Activated T-helper 2 cell treated with anti-CD3 and anti-CD28 coated beads, Interferon-gamma antibody, Interleukin-2, Interleukin-4, amounts not matched to agents 10 μg/mL and 5 μg/mL and 100 μg/mL, durations not matched to agents 14 hours and 24 hours and 36 hours (primary cell): ENCODE measurements at regions not wholly inside any gene's neighbourhood (a gene's known extent, or its start where the extent isn't known, plus 50 kb on each side); places are given as distances from the start of the nearest gene placed in this dataset.
"Not testable (repeated sequence)": the region's sequence is repeated elsewhere in the genome, so short reads cannot be mapped to it uniquely, and the experiment has no call there.

Experiments used
- DNase-seq: peaks from one replicate; pipeline ENCODE4 v3.0.0; 2021; ENCODE audit warnings: low spot score
- H3K27ac Mint-ChIP-seq: one replicate; pipeline ENCODE4 v1.8.0; 2021; ENCODE audit warnings: mixed read lengths
- H3K27me3 Mint-ChIP-seq: one replicate; pipeline ENCODE4 v1.8.0; 2021; ENCODE audit warnings: low read depth, mixed read lengths
- H3K36me3 Mint-ChIP-seq: one replicate; pipeline ENCODE4 v1.8.0; 2021; ENCODE audit warnings: low read depth, mixed read lengths
- H3K4me1 Mint-ChIP-seq: one replicate; pipeline ENCODE4 v1.8.0; 2021; ENCODE audit warnings: low read depth, mixed read lengths
- H3K4me3 Mint-ChIP-seq: one replicate; pipeline ENCODE4 v1.8.0; 2021; ENCODE audit warnings: low read depth, mild to moderate bottlenecking, moderate library complexity, mixed read lengths
- H3K9me3 Mint-ChIP-seq: one replicate; pipeline ENCODE4 v1.8.0; 2021; ENCODE audit warnings: mixed read lengths
- intact Hi-C: fragments of 100-400 bp; cut with micrococcal nuclease; formaldehyde crosslinking; loops from one replicate; pipeline ENCODE4 v1.15.1; 2023

GRCh38 chr12:127038152-127038551 lies 1228.8 kb upstream of the TMEM132C start:
- Mint-ChIP-seq H3K27me3 (no peaks in the 10 kb centered on the region), H3K9me3 (peaks cover 8% of the 10 kb centered on the region), H3K4me1 (no peaks in the 10 kb centered on the region), H3K4me3 (no peak overlapping the region), H3K36me3 (no peaks in the 10 kb centered on the region), H3K27ac (no peak overlapping the region)
- intact Hi-C loops: no loop called here
- DNase-seq: no peak

- no peak overlapping the region for H3K27ac Mint-ChIP-seq
- intact Hi-C loops: no loop called here
- peaks cover 8% of the 10 kb centered on the region for H3K9me3 Mint-ChIP-seq
Measured at GRCh38 chr12:127038761-127039160, 1228.2 kb upstream of the TMEM132C start.

GRCh38 chr12:127041985-127042625 lies 1224.9 kb upstream of the TMEM132C start:
- H3K4me3 Mint-ChIP-seq: no peak overlapping the region
- H3K9me3 Mint-ChIP-seq: peaks cover 8% of the 10 kb centered on the region
- intact Hi-C loops: no loop called here
- no peaks in the 10 kb centered on the region for H3K4me1 Mint-ChIP-seq
- no peaks in the 10 kb centered on the region for H3K36me3 Mint-ChIP-seq
- DNase-seq: no peak
- no peak overlapping the region for H3K27ac Mint-ChIP-seq
- H3K27me3 Mint-ChIP-seq: no peaks in the 10 kb centered on the region

More at GRCh38 chr12:127038761-127039160, 1228.2 kb upstream of the TMEM132C start:
- Mint-ChIP-seq H3K27me3 (no peaks in the 10 kb centered on the region), H3K4me3 (no peak overlapping the region), H3K4me1 (no peaks in the 10 kb centered on the region), H3K36me3 (no peaks in the 10 kb centered on the region)
- DNase-seq: no peak

- Mint-ChIP-seq H3K9me3 (peaks cover 11% of the 10 kb centered on the region), H3K27ac (no peak overlapping the region), H3K36me3 (no peaks in the 10 kb centered on the region), H3K27me3 (no peaks in the 10 kb centered on the region), H3K4me3 (no peak overlapping the region), H3K4me1 (no peaks in the 10 kb centered on the region)
- intact Hi-C loops: no loop called here
- DNase-seq: no peak
Measured at GRCh38 chr12:127043731-127044130, 1223.2 kb upstream of the TMEM132C start.

- no peak overlapping the region for H3K27ac Mint-ChIP-seq
- intact Hi-C loops: no loop called here
- DNase-seq: no peak
- H3K27me3 Mint-ChIP-seq: no peaks in the 10 kb centered on the region
- peaks cover 9% of the 10 kb centered on the region for H3K9me3 Mint-ChIP-seq
- no peaks in the 10 kb centered on the region for H3K4me1 Mint-ChIP-seq
- H3K4me3 Mint-ChIP-seq: no peak overlapping the region
- H3K36me3 Mint-ChIP-seq: no peaks in the 10 kb centered on the region
Measured at GRCh38 chr12:127044836-127045235, 1222.1 kb upstream of the TMEM132C start.

- Mint-ChIP-seq H3K27me3 (no peaks in the 10 kb centered on the region), H3K9me3 (peaks cover 7% of the 10 kb centered on the region), H3K27ac (no peak overlapping the region), H3K4me3 (no peak overlapping the region), H3K36me3 (no peaks in the 10 kb centered on the region), H3K4me1 (no peaks in the 10 kb centered on the region)
- DNase-seq: no peak
- intact Hi-C loops: no loop called here
Measured at GRCh38 chr12:127046467-127046866, 1220.5 kb upstream of the TMEM132C start.

- Mint-ChIP-seq H3K36me3 (no peaks in the 10 kb centered on the region), H3K27ac (no peak overlapping the region), H3K27me3 (no peaks in the 10 kb centered on the region), H3K4me3 (no peak overlapping the region), H3K4me1 (no peaks in the 10 kb centered on the region), H3K9me3 (peaks cover 3% of the 10 kb centered on the region)
- DNase-seq: no peak
- intact Hi-C loops: no loop called here
Measured at GRCh38 chr12:127048057-127048456, 1218.9 kb upstream of the TMEM132C start.

- DNase-seq, H3K9me3 Mint-ChIP-seq, intact Hi-C loops, H3K27me3 Mint-ChIP-seq, H3K36me3 Mint-ChIP-seq, H3K4me3 Mint-ChIP-seq, H3K27ac Mint-ChIP-seq, H3K4me1 Mint-ChIP-seq: not testable (repeated sequence)
Measured at GRCh38 chr12:127048525-127048924, 1218.4 kb upstream of the TMEM132C start.

GRCh38 chr12:127051139-127051538 lies 1215.8 kb upstream of the TMEM132C start:
- Mint-ChIP-seq H3K27ac (no peak overlapping the region), H3K4me3 (no peak overlapping the region), H3K9me3 (peaks cover 3% of the 10 kb centered on the region), H3K36me3 (no peaks in the 10 kb centered on the region), H3K4me1 (no peaks in the 10 kb centered on the region), H3K27me3 (no peaks in the 10 kb centered on the region)
- intact Hi-C loops: no loop called here
- no peak for DNase-seq

- intact Hi-C loops: no loop called here
- no peaks in the 10 kb centered on the region for H3K27me3 Mint-ChIP-seq
- H3K4me1 Mint-ChIP-seq: no peaks in the 10 kb centered on the region
- no peak for DNase-seq
- peaks cover 3% of the 10 kb centered on the region for H3K9me3 Mint-ChIP-seq
- no peak overlapping the region for H3K4me3 Mint-ChIP-seq
- no peaks in the 10 kb centered on the region for H3K36me3 Mint-ChIP-seq
- no peak overlapping the region for H3K27ac Mint-ChIP-seq
Measured at GRCh38 chr12:127052511-127053232, 1214.3 kb upstream of the TMEM132C start.

GRCh38 chr12:127054531-127054930 lies 1212.4 kb upstream of the TMEM132C start:
- no peak overlapping the region for H3K4me3 Mint-ChIP-seq
- intact Hi-C loops: no loop called here
- H3K4me1 Mint-ChIP-seq: no peaks in the 10 kb centered on the region
- H3K9me3 Mint-ChIP-seq: no peaks in the 10 kb centered on the region
- no peak for DNase-seq
- H3K36me3 Mint-ChIP-seq: no peaks in the 10 kb centered on the region
- H3K27me3 Mint-ChIP-seq: no peaks in the 10 kb centered on the region
- no peak overlapping the region for H3K27ac Mint-ChIP-seq

- Mint-ChIP-seq H3K36me3 (no peaks in the 10 kb centered on the region), H3K27ac (no peak overlapping the region), H3K4me1 (no peaks in the 10 kb centered on the region), H3K27me3 (no peaks in the 10 kb centered on the region), H3K4me3 (no peak overlapping the region), H3K9me3 (no peaks in the 10 kb centered on the region)
- no peak for DNase-seq
- intact Hi-C loops: no loop called here
Measured at GRCh38 chr12:127060310-127060847, 1206.6 kb upstream of the TMEM132C start.

- Mint-ChIP-seq H3K36me3 (no peaks in the 10 kb centered on the region), H3K9me3 (no peaks in the 10 kb centered on the region), H3K27me3 (no peaks in the 10 kb centered on the region), H3K4me3 (no peak overlapping the region), H3K27ac (no peak overlapping the region), H3K4me1 (no peaks in the 10 kb centered on the region)
- no peak for DNase-seq
- intact Hi-C loops: no loop called here
Measured at GRCh38 chr12:127060933-127061332, 1206.0 kb upstream of the TMEM132C start.
